K562 (cell line): ENCODE measurements at regions not wholly inside any gene's neighbourhood (a gene's known extent, or its start where the extent isn't known, plus 50 kb on each side); places are given as distances from the start of the nearest gene placed in this dataset.

Experiments used
- ATAC-seq: fragments of 200-7000 bp; cut with Tn5 transposase; 3 replicates; pipeline ENCODE4 v1.9.1; 2020; ENCODE audit warnings: moderate library complexity
- BruUV-seq: library from RNA; stranded (reverse); fragments of 400-500 nt; replicated peaks from 2 replicates; lab custom pipeline; 2021; lab: Mats Ljungman, UMichigan
- CTCF ChIA-PET: fragments of 300-600 bp; formaldehyde crosslinking; extraction: SDS; loops from one replicate; lab custom pipeline; 2021; ENCODE audit warnings: low intra/inter-chr PET ratio; lab: Yijun Ruan, JAX
- POLR2A ChIA-PET: fragments of 300-600, 350-650 bp; sonication (Branson Sonifier 250); formaldehyde crosslinking; extraction: SDS; loops from one replicate; lab custom pipeline; 2021; ENCODE audit warnings: antibody characterized with exemption, inconsistent platforms; lab: Yijun Ruan, JAX
- DNase-seq, 4 experiments: peaks; one replicate each; pipeline versions ENCODE4 v3.0.0 to v3.0.0-alpha.2; 2011 to 2018; ENCODE audit warnings: low spot score in 3 of 4, mixed read lengths in 3 of 4; ENCODE audit errors: extremely low read depth in 1 of 4
- FAIRE-seq: peaks from 2 replicates; lab custom pipeline; 2011; peaks lifted over from hg19 to GRCh38; lab: Jason Lieb, UNC
- H2AFZ ChIP-seq: 2 replicates; pipeline ENCODE4 v1.6.0; 2011; ENCODE audit warnings: low read depth, low read length, control low read depth, inconsistent platforms
- H3K27ac ChIP-seq: fragments of 200-600 bp; 3 replicates; pipeline ENCODE4 v1.8.0; 2011; ENCODE audit warnings: low read depth, mild to moderate bottlenecking, control low read depth, inconsistent platforms, low read length, moderate library complexity, mixed read lengths; ENCODE audit errors: extremely low read depth
- H3K27me3 ChIP-seq, 2 experiments: fragments of 300-600 bp in 1 of 2; 2 replicates in 1 of 2; 3 replicates in 1 of 2; pipeline versions ENCODE4 v1.6.0 to v1.8.0; 2011; ENCODE audit warnings: inconsistent platforms in 2 of 2, low read length in 2 of 2, mild to moderate bottlenecking in 1 of 2, mixed read lengths in 1 of 2, moderate library complexity in 1 of 2; ENCODE audit not compliant: control insufficient read depth in 2 of 2, insufficient read depth in 2 of 2
- H3K36me3 ChIP-seq: fragments of 300-600 bp; 3 replicates; pipeline ENCODE4 v1.8.0; 2011; ENCODE audit warnings: mild to moderate bottlenecking, low read length, inconsistent platforms; ENCODE audit not compliant: control insufficient read depth, insufficient read depth
- H3K4me1 ChIP-seq, 2 experiments: fragments of 200-600 bp in 1 of 2; replicated peaks in 1 of 2; 2 replicates in 1 of 2; 3 replicates in 1 of 2; pipeline versions ENCODE4 v1.5.1 to v1.8.0; 2011; ENCODE audit warnings: inconsistent platforms in 2 of 2, low read length in 2 of 2, mild to moderate bottlenecking in 1 of 2, mixed read lengths in 1 of 2, moderate library complexity in 1 of 2; ENCODE audit not compliant: control insufficient read depth in 2 of 2, insufficient read depth in 2 of 2
- H3K4me2 ChIP-seq: 2 replicates; pipeline ENCODE4 v1.6.1; 2011; ENCODE audit warnings: low read length, control low read depth, inconsistent platforms, mixed read lengths; ENCODE audit not compliant: insufficient read depth
- H3K4me3 ChIP-seq: fragments of 200-600 bp; sonication (generic), shearing (Covaris generic); 2 replicates; pipeline ENCODE4 v1.5.1; 2016; ENCODE audit warnings: control low read depth, inconsistent platforms
- H3K79me2 ChIP-seq: fragments of 200-600 bp; 3 replicates; pipeline ENCODE4 v1.8.0; 2011; ENCODE audit warnings: low read length, inconsistent platforms; ENCODE audit not compliant: control insufficient read depth, insufficient read depth
- H3K9ac ChIP-seq, 2 experiments: 2 replicates each; pipeline versions ENCODE4 v1.6.0 to v1.6.1; 2011; ENCODE audit warnings: low read depth in 2 of 2, low read length in 2 of 2, control low read depth in 1 of 2, inconsistent platforms in 1 of 2, mild to moderate bottlenecking in 1 of 2, mixed read lengths in 1 of 2; ENCODE audit not compliant: insufficient read depth in 1 of 2
- H3K9me1 ChIP-seq: one replicate; pipeline ENCODE4 v1.6.0; 2011; ENCODE audit warnings: inconsistent platforms, mild to moderate bottlenecking, low read length, moderate library complexity; ENCODE audit not compliant: control insufficient read depth, insufficient read depth
- H3K9me3 ChIP-seq: replicated peaks from 2 replicates; pipeline ENCODE4 v1.5.1; 2011; ENCODE audit warnings: low read depth, low read length, inconsistent platforms; ENCODE audit not compliant: control insufficient read depth, insufficient read depth
- H4K20me1 ChIP-seq: replicated peaks from 2 replicates; pipeline ENCODE4 v1.6.1; 2011; ENCODE audit warnings: low read length, inconsistent platforms, mixed read lengths; ENCODE audit not compliant: control insufficient read depth, insufficient read depth
- ATF1 ChIP-seq, 2 experiments: fragments of 450-650 bp in 1 of 2; IDR thresholded peaks; 2 replicates each; pipeline ENCODE4 v1.6.1; 2016; ENCODE audit warnings: missing compliant biosample characterization in 1 of 2, missing genetic modification characterization in 1 of 2
- BRCA1 ChIP-seq, 2 experiments: fragments of 450-650 bp in 1 of 2; sonication (generic) in 1 of 2; formaldehyde crosslinking in 1 of 2; IDR thresholded peaks; 2 replicates each; pipeline versions ENCODE4 v1.5.0 to v1.6.1; 2017 to 2020; ENCODE audit warnings: mild to moderate bottlenecking in 1 of 2, missing genetic modification reagents in 1 of 2
- BRF2 ChIP-seq: IDR thresholded peaks from 3 replicates; pipeline ENCODE4 v1.6.1; 2011; ENCODE audit warnings: borderline replicate concordance, mild to moderate bottlenecking; ENCODE audit not compliant: insufficient read length, insufficient read depth
- CCNT2 ChIP-seq: IDR thresholded peaks from 2 replicates; pipeline ENCODE4 v1.6.1; 2011; ENCODE audit warnings: borderline replicate concordance, low read depth, mild to moderate bottlenecking, moderate library complexity, mixed read lengths, low read length; ENCODE audit not compliant: insufficient read length; ENCODE audit errors: extremely low read depth
- ESRRA ChIP-seq: fragments of 450-650 bp; IDR thresholded peaks from 2 replicates; pipeline ENCODE4 v1.6.1; 2014; ENCODE audit warnings: low read depth, mild to moderate bottlenecking, moderate library complexity, borderline replicate concordance
- FOXM1 ChIP-seq, 2 experiments: fragments of 450-650 bp in 1 of 2; sonication (generic) in 1 of 2; formaldehyde crosslinking in 1 of 2; IDR thresholded peaks; 2 replicates each; pipeline versions ENCODE4 v1.6.1 to v1.9.0; 2017 to 2022; ENCODE audit warnings: low read depth in 2 of 2, mild to moderate bottlenecking in 2 of 2, missing genetic modification reagents in 1 of 2, moderate library complexity in 1 of 2
- KLF1 ChIP-seq: fragments of 450-650 bp; IDR thresholded peaks from 2 replicates; pipeline ENCODE4 v1.6.1; 2016; ENCODE audit warnings: missing genetic modification characterization, missing compliant biosample characterization
- PURB ChIP-seq: sonication (generic); formaldehyde crosslinking; IDR thresholded peaks from 2 replicates; pipeline ENCODE4 v1.9.0; 2021; ENCODE audit warnings: low read depth, mild to moderate bottlenecking, missing genetic modification reagents
- ZBTB5 ChIP-seq: fragments of 450-650 bp; IDR thresholded peaks from 2 replicates; pipeline ENCODE4 v1.6.1; 2017; ENCODE audit warnings: antibody characterized with exemption
- ZKSCAN8 ChIP-seq: fragments of 200-800 bp; sonication (Bioruptor generic); IDR thresholded peaks from 2 replicates; pipeline ENCODE4 v1.6.1; 2016; ENCODE audit warnings: missing genetic modification characterization, missing compliant biosample characterization
- ZNF277 ChIP-seq: fragments of 250-450 bp; sonication (Bioruptor Pico); IDR thresholded peaks from 2 replicates; pipeline ENCODE4 v1.8.0; 2022; ENCODE audit warnings: inconsistent platforms, mild to moderate bottlenecking, moderate library complexity, borderline replicate concordance
- ZNF518B ChIP-seq: fragments of 250-450 bp; sonication (Bioruptor Pico); IDR thresholded peaks from 2 replicates; pipeline ENCODE4 v1.5.0; 2021; ENCODE audit warnings: mild to moderate bottlenecking, moderate library complexity
- whole genome bisulfite sequencing: fragments of 100-300 bp; shearing (Covaris generic); methylation state at CpG from one replicate; pipeline ENCODE4 v1.1.6; 2016; ENCODE audit warnings: low coverage, mixed read lengths; ENCODE audit not compliant: insufficient coverage; ENCODE audit errors: missing lambda C conversion rate; 5-methylcytosine and 5-hydroxymethylcytosine counted together
- in situ Hi-C: fragments of 300-500 bp; cut with MboI; formaldehyde crosslinking; loops from 4 replicates; pipeline ENCODE4 v1.15.0; 2018; ENCODE audit warnings: inconsistent platforms, mixed read lengths
- intact Hi-C: fragments of 100-400 bp; cut with micrococcal nuclease; formaldehyde crosslinking; loops from 2 replicates; pipeline ENCODE4 v1.14.2; 2022

- no peak for TF ChIP-seq ZNF518B
- TF ChIP-seq BRF2: no peak
Observed at GRCh38 chr3:77887611-77888010, 847.7 kb downstream of the ROBO2 start (continued).

GRCh38 chr3:77889616-77890015 is 849.7 kb downstream of the ROBO2 start:
- Histone ChIP-seq H3K4me3 (no peak overlapping the region), H3K36me3 (no peaks in the 10 kb centered on the region), H3K4me1 (no peaks in the 10 kb centered on the region), H3K27ac (no peak overlapping the region), H3K9me1 (no peaks in the 10 kb centered on the region), H3K9ac (no peak overlapping the region), H3K27me3 (no peaks in the 10 kb centered on the region), H2AFZ (no peak overlapping the region), H3K79me2 (no peaks in the 10 kb centered on the region), H3K4me2 (no peak overlapping the region), H3K9me3 (no peaks in the 10 kb centered on the region), H4K20me1 (no peaks in the 10 kb centered on the region)
- POLR2A ChIA-PET: no interaction called here
- in situ Hi-C loops: no loop called here
- BruUV-seq: no TSS peak
- CTCF ChIA-PET: no interaction called here
- 0% methylated on average over 3 of the region's 3 CpGs for WGBS
- no peak for ATAC-seq
- no peak for DNase-seq
- TF ChIP-seq ZKSCAN8 (CRISPR knock-in tag) (no peak), BRCA1 (IDR thresholded peaks at IDR 0.05) (no peak), BRCA1 (CRISPR knock-in tag; IDR thresholded peaks at IDR 0.05) (no peak), ZNF277 (CRISPR knock-in tag) (no peak), FOXM1 (IDR thresholded peaks at IDR 0.05; ENCODE audit: low read depth) (no peak), FOXM1 (CRISPR knock-in tag; IDR thresholded peaks at IDR 0.05; ENCODE audit: low read depth) (no peak), PURB (no peak), KLF1 (tag) (no peak), CCNT2 (no peak), ATF1 (CRISPR knock-in tag; IDR thresholded peaks at IDR 0.05) (no peak), ATF1 (tag; IDR thresholded peaks at IDR 0.05) (no peak), ZBTB5 (no peak), ESRRA (no peak)
- FAIRE-seq: no peak
- intact Hi-C loops: no loop called here
